Spleen (tissue), 11 donors: ENCODE measurements at regions not wholly inside any gene's neighbourhood (a gene's known extent, or its start where the extent isn't known, plus 50 kb on each side); places are given as distances from the start of the nearest gene placed in this dataset.

Experiments used
- DNase-seq: peaks from one replicate; pipeline ENCODE4 v3.0.0-alpha.2; 2020
- H3K27ac ChIP-seq, 8 donors: fragments of 200-600 bp; sonication (generic) in 7 of 8; 1 replicate in 4 of 8; 2 replicates in 4 of 8; pipeline versions ENCODE4 v1.5.0 to v1.8.0; 2016 to 2021; ENCODE audit warnings: inconsistent platforms in 4 of 8, mild to moderate bottlenecking in 4 of 8, moderate library complexity in 1 of 8
- H3K27me3 ChIP-seq, 7 donors: fragments of 200-600 bp; sonication (generic) in 6 of 7; replicated peaks in 1 of 7; 1 replicate in 4 of 7; 2 replicates in 3 of 7; pipeline versions ENCODE4 v1.5.0 to v1.8.0; 2016 to 2021; ENCODE audit warnings: inconsistent platforms in 3 of 7, mild to moderate bottlenecking in 1 of 7
- H3K36me3 ChIP-seq, 6 donors: fragments of 200-600 bp; sonication (generic) in 5 of 6; 1 replicate in 4 of 6; 2 replicates in 2 of 6; pipeline versions ENCODE4 v1.5.0 to v1.8.0; 2016 to 2021; ENCODE audit warnings: inconsistent platforms in 2 of 6
- H3K4me1 ChIP-seq, 6 donors: fragments of 200-600 bp; sonication (generic) in 5 of 6; 1 replicate in 3 of 6; 2 replicates in 3 of 6; pipeline versions ENCODE4 v1.5.0 to v1.8.0; 2016 to 2021; ENCODE audit warnings: inconsistent platforms in 3 of 6
- H3K4me3 ChIP-seq, 8 donors: fragments of 200-600 bp; sonication (generic) in 7 of 8; 1 replicate in 4 of 8; 2 replicates in 4 of 8; pipeline versions ENCODE4 v1.5.0 to v1.8.0; 2016 to 2021; ENCODE audit warnings: inconsistent platforms in 4 of 8, mild to moderate bottlenecking in 4 of 8, moderate library complexity in 2 of 8
- H3K9me3 ChIP-seq, 8 donors: fragments of 200-600 bp; sonication (generic) in 7 of 8; 1 replicate in 4 of 8; 2 replicates in 4 of 8; pipeline versions ENCODE4 v1.5.0 to v1.8.0; 2016 to 2021; ENCODE audit warnings: inconsistent platforms in 4 of 8
- CTCF ChIP-seq, 11 experiments: fragments of 200-600 bp in 7 of 11; fragments of 450-650 bp in 4 of 11; sonication (generic) in 4 of 11; IDR thresholded peaks in 8 of 11; conservative IDR thresholded peaks in 3 of 11; 1 replicate in 7 of 11; 2 replicates in 4 of 11; pipeline versions ENCODE4 v1.4.0 to v1.8.0; 2016 to 2021; ENCODE audit warnings: antibody characterized with exemption in 11 of 11, inconsistent platforms in 4 of 11, mild to moderate bottlenecking in 1 of 11
- POLR2A ChIP-seq, 3 donors: fragments of 450-650 bp; IDR thresholded peaks; one replicate each; pipeline ENCODE4 v1.5.1; 2017; ENCODE audit warnings: antibody characterized with exemption in 3 of 3, mild to moderate bottlenecking in 1 of 3
- POLR2AphosphoS5 ChIP-seq, 3 donors: sonication (generic); formaldehyde crosslinking; IDR thresholded peaks; one replicate each; pipeline ENCODE4 v1.5.1; 2017; ENCODE audit warnings: antibody characterized with exemption in 3 of 3
- WGBS, 5 donors: extraction: QIAGEN DNeasy Blood & Tissue Kit in 3 of 5; methylation state at CpG; one replicate each; pipeline versions ENCODE4 v1.1.5 to v1.1.7; 2013 to 2018; 5-methylcytosine and 5-hydroxymethylcytosine counted together
- intact Hi-C: fragments of 100-400 bp; cut with DNase I; formaldehyde crosslinking; loops from one replicate; pipeline ENCODE4 v1.15.0; 2023; ENCODE audit warnings: low total_unique reads
- donor health status: healthy with polysubstance abuse.
- donor health status: DM: no; HTN: no; CAD: no; lungs with moderate emphysema.
- donor health status: DM: no; HTN: no; CAD: no.
- donor health status: Bipolar disorder and iron deficiency.
- donor health status: healthy.
- donor health status: DM: no; HTN: no; CAD: no.
- donor health status: DM: yes; HTN: yes; CAD: no.

GRCh38 chr7:131190146-131190545 is 137.5 kb upstream of the MKLN1 start:
- Histone ChIP-seq H3K4me3 (no peak overlapping the region), H3K9me3 (no peaks in the 10 kb centered on the region), H3K27ac (no peak overlapping the region), H3K27me3 (no peaks in the 10 kb centered on the region), H3K4me1 (peaks cover 3 to 16% (median 7%) of the 10 kb centered on the region in 6 donors), H3K36me3 (no peaks in the 10 kb centered on the region)
- intact Hi-C loops, result no loop called here
- WGBS, 5 donors, result 28 to 45% (median 35%) methylated on average over 2 of the region's 2 CpGs
- TF ChIP-seq CTCF (IDR thresholded peaks at IDR 0.05 in 8 of 11, conservative IDR thresholded peaks at IDR 0.05 in 3 of 11), result no peak
- no peak for TF ChIP-seq POLR2AphosphoS5 (IDR thresholded peaks at IDR 0.05)
- no peak for TF ChIP-seq POLR2A (IDR thresholded peaks at IDR 0.05)
- DNase-seq, result no peak

GRCh38 chr7:131190581-131190980 is 137.1 kb upstream of the MKLN1 start:
- intact Hi-C loops, result no loop called here
- Histone ChIP-seq H3K4me3 (no peak overlapping the region), H3K4me1 (peaks cover 3 to 16% (median 7%) of the 10 kb centered on the region in 6 donors), H3K27me3 (no peaks in the 10 kb centered on the region), H3K27ac (no peak overlapping the region), H3K36me3 (no peaks in the 10 kb centered on the region), H3K9me3 (no peaks in the 10 kb centered on the region)
- 38 to 93% (median 81%) methylated on average over 1 of the region's 1 CpG for WGBS, 5 donors
- DNase-seq, result no peak
- no peak for TF ChIP-seq POLR2AphosphoS5 (IDR thresholded peaks at IDR 0.05)
- no peak for TF ChIP-seq POLR2A (IDR thresholded peaks at IDR 0.05)
- no peak for TF ChIP-seq CTCF (IDR thresholded peaks at IDR 0.05 in 8 of 11, conservative IDR thresholded peaks at IDR 0.05 in 3 of 11)

GRCh38 chr7:131194070-131194865 is 133.4 kb upstream of the MKLN1 start:
- no peak overlapping the region for H3K4me3 ChIP-seq
- no peaks in the 10 kb centered on the region for H3K9me3 ChIP-seq
- peaks cover 0 to 7% (median 0%) of the 10 kb centered on the region in 6 donors for H3K4me1 ChIP-seq
- H3K27ac ChIP-seq, result no peak overlapping the region
- WGBS, 5 donors, result 72 to 83% (median 77%) methylated on average over 7 of the region's 7 CpGs
- no peaks in the 10 kb centered on the region for H3K27me3 ChIP-seq
- intact Hi-C loops, result no loop called here
- no peak for DNase-seq
- TF ChIP-seq POLR2AphosphoS5 (IDR thresholded peaks at IDR 0.05) (no peak), POLR2A (IDR thresholded peaks at IDR 0.05) (no peak), CTCF (IDR thresholded peaks at IDR 0.05 in 8 of 11, conservative IDR thresholded peaks at IDR 0.05 in 3 of 11) (no peak)
- no peaks in the 10 kb centered on the region for H3K36me3 ChIP-seq

- DNase-seq, result no peak
- no peak overlapping the region for H3K27ac ChIP-seq
- 56 to 88% (median 65%) methylated on average over 4 of the region's 4 CpGs for WGBS, 5 donors
- TF ChIP-seq POLR2AphosphoS5 (IDR thresholded peaks at IDR 0.05) (no peak), POLR2A (IDR thresholded peaks at IDR 0.05) (no peak), CTCF (IDR thresholded peaks at IDR 0.05 in 8 of 11, conservative IDR thresholded peaks at IDR 0.05 in 3 of 11) (no peak)
- H3K27me3 ChIP-seq, result no peaks in the 10 kb centered on the region
- no peaks in the 10 kb centered on the region for H3K36me3 ChIP-seq
- intact Hi-C loops, result no loop called here
- H3K4me3 ChIP-seq, result no peak overlapping the region
- H3K4me1 ChIP-seq, result no peaks in the 10 kb centered on the region
- H3K9me3 ChIP-seq, result no peaks in the 10 kb centered on the region
Measured at GRCh38 chr7:131196803-131197202, 130.9 kb upstream of the MKLN1 start.
